ENCODE measurements at regions not wholly inside any gene's neighbourhood (a gene's known extent, or its start where the extent isn't known, plus 50 kb on each side); places are given as distances from the start of the nearest gene placed in this dataset.

GRCh38 chr6:170045563-170045960, 245.3 kb downstream of the DLL1 start:
- no peak for TF ChIP-seq CTCF (IDR thresholded peaks at IDR 0.05)
- TF ChIP-seq RFX5 (IDR thresholded peaks at IDR 0.05; ENCODE audit: low read length) = no peak
- no peak for TF ChIP-seq EP300 (IDR thresholded peaks at IDR 0.05; ENCODE audit: borderline replicate concordance in 1 of 2, low read depth in 1 of 2, low read length in 1 of 2)
- TF ChIP-seq TAF1 (IDR thresholded peaks at IDR 0.05; ENCODE audit: borderline replicate concordance, low read depth, low read length) = no peak
- no peak for TF ChIP-seq CHD2 (IDR thresholded peaks at IDR 0.05; ENCODE audit: low read length, partially characterized antibody)
- no peak for TF ChIP-seq SMC3 (IDR thresholded peaks at IDR 0.05; ENCODE audit: low read depth, low read length)
- no peak for TF ChIP-seq RCOR1 (IDR thresholded peaks at IDR 0.05; ENCODE audit: low read length)

Data from SK-N-SH (cell line).